AG04450 (cell line): ENCODE measurements at regions not wholly inside any gene's neighbourhood (a gene's known extent, or its start where the extent isn't known, plus 50 kb on each side); places are given as distances from the start of the nearest gene placed in this dataset.

Experiments
- CTCF ChIA-PET: fragments of 300-600, 350-600 bp; formaldehyde crosslinking; extraction: SDS; loops from one replicate; lab custom pipeline; 2022; ENCODE audit warnings: antibody characterized with exemption, inconsistent platforms; lab: Charles Lee
- POLR2A ChIA-PET: fragments of 350-600 bp; formaldehyde crosslinking; extraction: SDS; loops from one replicate; lab custom pipeline; 2021; ENCODE audit warnings: antibody characterized with exemption, inconsistent platforms; lab: Yijun Ruan, JAX
- DNase-seq: peaks from one replicate; pipeline ENCODE4 v3.0.0-alpha.2; 2011; ENCODE audit warnings: low read depth, low spot score
- H3K27ac ChIP-seq: one replicate; pipeline ENCODE4 v1.5.1; 2012; ENCODE audit warnings: low read depth, low read length, control low read depth
- H3K27me3 ChIP-seq: one replicate; pipeline ENCODE4 v1.6.0; 2012; ENCODE audit warnings: low read length; ENCODE audit not compliant: control insufficient read depth, insufficient read depth
- H3K4me3 ChIP-seq: 2 replicates; pipeline ENCODE4 v1.5.1; 2011; ENCODE audit warnings: mild to moderate bottlenecking, low read depth, low read length, control low read depth
- H3K9me3 ChIP-seq: 2 replicates; pipeline ENCODE4 v1.5.1; 2012; ENCODE audit warnings: low read length; ENCODE audit not compliant: control insufficient read depth, insufficient read depth
- CTCF ChIP-seq: IDR thresholded peaks from 2 replicates; pipeline ENCODE4 v1.5.1; 2011; ENCODE audit warnings: low read depth, low read length, control low read depth, inconsistent platforms

- Histone ChIP-seq H3K4me3 (no peak overlapping the region), H3K27ac (no peak overlapping the region), H3K9me3 (no peaks in the 10 kb centered on the region; the same call in 1 of the 2 replicates), H3K27me3 (no peaks in the 10 kb centered on the region)
- no peak for DNase-seq
- ChIA-PET CTCF (no interaction called here), POLR2A (no interaction called here)
- no peak for TF ChIP-seq CTCF
These were observed 313.2 kb downstream of the CDH10 start for GRCh38 chr5:24331531-24331930.

GRCh38 chr5:24347158-24347557 lies 297.6 kb downstream of the CDH10 start:
- Histone ChIP-seq H3K27me3 (no peaks in the 10 kb centered on the region), H3K4me3 (no peak overlapping the region), H3K27ac (no peak overlapping the region), H3K9me3 (peaks cover 19% of the 10 kb centered on the region)
- ChIA-PET CTCF (no interaction called here), POLR2A (no interaction called here)
- DNase-seq = no peak
- TF ChIP-seq CTCF = no peak

DNA sequence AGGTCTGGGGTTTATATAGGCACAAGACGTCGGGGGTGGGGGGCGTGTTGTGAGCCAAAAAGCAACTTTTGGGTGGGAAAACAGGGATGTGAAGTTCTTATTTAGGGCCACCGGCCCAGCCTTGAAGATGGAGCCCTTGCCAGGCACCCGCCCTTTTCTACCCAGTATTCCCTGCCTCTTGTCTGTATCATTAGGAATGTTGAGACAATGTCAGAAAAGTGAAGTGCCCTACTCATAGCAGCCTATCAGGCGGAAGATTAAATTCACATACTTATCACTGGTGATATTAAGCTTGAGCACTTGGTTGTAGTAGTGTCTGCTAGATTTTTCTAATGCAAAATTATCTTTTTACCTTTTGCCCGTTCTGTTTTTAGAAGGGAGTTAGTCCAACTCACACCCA lies 293.5 kb downstream of the CDH10 start:
- TF ChIP-seq CTCF = no peak
- ChIA-PET POLR2A (no interaction called here), CTCF (no interaction called here)
- H3K27ac ChIP-seq = no peak overlapping the region
- H3K9me3 ChIP-seq = peaks cover 22% of the 10 kb centered on the region
- H3K27me3 ChIP-seq = no peaks in the 10 kb centered on the region
- no peak overlapping the region for H3K4me3 ChIP-seq
- no peak for DNase-seq

DNA sequence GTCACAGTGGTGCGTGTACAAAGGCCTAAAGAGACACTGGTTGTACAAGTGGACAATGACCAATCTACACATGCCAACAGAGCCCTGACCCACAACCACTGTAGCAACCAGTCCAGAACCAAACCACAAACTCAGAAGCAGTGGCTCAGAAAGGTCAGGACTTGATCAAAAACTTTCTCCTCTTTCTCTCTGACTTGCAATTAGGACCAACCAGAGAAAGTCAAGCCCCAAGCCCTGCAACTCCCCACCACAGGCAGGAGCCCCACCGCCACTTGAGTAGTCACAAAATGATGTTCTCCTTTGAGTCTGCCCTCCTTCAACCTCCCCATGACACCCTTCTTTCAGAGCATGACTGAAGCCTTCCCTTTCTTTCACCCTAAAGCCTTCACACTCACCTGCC lies 291.8 kb downstream of the CDH10 start:
- no peak for TF ChIP-seq CTCF
- no peak for DNase-seq
- Histone ChIP-seq H3K9me3 (peaks cover 22% of the 10 kb centered on the region), H3K4me3 (no peak overlapping the region), H3K27me3 (no peaks in the 10 kb centered on the region), H3K27ac (no peak overlapping the region)
- ChIA-PET POLR2A (no interaction called here), CTCF (no interaction called here)

GRCh38 chr5:24353611-24354010 lies 291.2 kb downstream of the CDH10 start:
- no peak for DNase-seq
- Histone ChIP-seq H3K27me3 (no peaks in the 10 kb centered on the region), H3K4me3 (no peak overlapping the region), H3K27ac (no peak overlapping the region), H3K9me3 (peaks cover 22% of the 10 kb centered on the region)
- POLR2A ChIA-PET = no interaction called here
- TF ChIP-seq CTCF = no peak
- CTCF ChIA-PET = no interaction called here
